Bronchial epithelial cell (primary cell): ENCODE measurements at regions not wholly inside any gene's neighbourhood (a gene's known extent, or its start where the extent isn't known, plus 50 kb on each side); places are given as distances from the start of the nearest gene placed in this dataset.
A peak's percentile ranks its signal among the peaks of the same experiment; 100 is the strongest.

Experiments used
- DNase-seq: peaks from one replicate; pipeline ENCODE4 v3.0.0-alpha.2; 2010; ENCODE audit warnings: low read depth
- FAIRE-seq: peaks from 2 replicates; lab custom pipeline; 2011; peaks lifted over from hg19 to GRCh38; lab: Jason Lieb, UNC
- H3K27me3 ChIP-seq: 2 replicates; pipeline ENCODE4 v1.5.1; 2011; ENCODE audit warnings: low read length; ENCODE audit not compliant: control insufficient read depth, insufficient read depth
- H3K36me3 ChIP-seq: 2 replicates; pipeline ENCODE4 v1.5.1; 2011; ENCODE audit warnings: low read length; ENCODE audit not compliant: control insufficient read depth, insufficient read depth
- H3K4me3 ChIP-seq: 2 replicates; pipeline ENCODE4 v1.5.1; 2011; ENCODE audit warnings: mild to moderate bottlenecking, low read depth, low read length, control low read depth
- TF ChIP-seq, protein P1 (sequence below): IDR thresholded peaks from 2 replicates; pipeline ENCODE4 v1.5.1; 2011; ENCODE audit warnings: mild to moderate bottlenecking, moderate library complexity, low read length, control low read depth, inconsistent platforms; ENCODE audit not compliant: insufficient read depth, severe bottlenecking

DNA sequence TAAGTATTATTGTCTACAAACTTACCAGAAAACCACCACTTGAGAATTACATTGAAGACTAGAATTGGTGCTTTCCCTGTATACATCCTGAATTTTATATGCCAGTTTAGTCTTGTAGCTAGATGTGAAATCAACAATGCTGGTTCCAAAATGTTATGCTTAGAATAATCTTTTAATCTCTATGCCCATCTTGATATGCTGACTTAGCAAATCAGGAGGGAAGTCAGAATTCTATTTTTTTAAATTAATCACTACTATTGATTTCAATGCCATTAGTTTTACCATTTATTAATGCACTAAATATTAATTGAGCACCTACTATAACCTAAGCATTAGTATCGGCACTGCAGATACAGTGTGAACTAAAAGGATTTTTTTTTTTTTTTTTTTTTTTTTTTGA, 641.6 kb upstream of the ADGRL4 start:
- TF ChIP-seq, protein P1, sequence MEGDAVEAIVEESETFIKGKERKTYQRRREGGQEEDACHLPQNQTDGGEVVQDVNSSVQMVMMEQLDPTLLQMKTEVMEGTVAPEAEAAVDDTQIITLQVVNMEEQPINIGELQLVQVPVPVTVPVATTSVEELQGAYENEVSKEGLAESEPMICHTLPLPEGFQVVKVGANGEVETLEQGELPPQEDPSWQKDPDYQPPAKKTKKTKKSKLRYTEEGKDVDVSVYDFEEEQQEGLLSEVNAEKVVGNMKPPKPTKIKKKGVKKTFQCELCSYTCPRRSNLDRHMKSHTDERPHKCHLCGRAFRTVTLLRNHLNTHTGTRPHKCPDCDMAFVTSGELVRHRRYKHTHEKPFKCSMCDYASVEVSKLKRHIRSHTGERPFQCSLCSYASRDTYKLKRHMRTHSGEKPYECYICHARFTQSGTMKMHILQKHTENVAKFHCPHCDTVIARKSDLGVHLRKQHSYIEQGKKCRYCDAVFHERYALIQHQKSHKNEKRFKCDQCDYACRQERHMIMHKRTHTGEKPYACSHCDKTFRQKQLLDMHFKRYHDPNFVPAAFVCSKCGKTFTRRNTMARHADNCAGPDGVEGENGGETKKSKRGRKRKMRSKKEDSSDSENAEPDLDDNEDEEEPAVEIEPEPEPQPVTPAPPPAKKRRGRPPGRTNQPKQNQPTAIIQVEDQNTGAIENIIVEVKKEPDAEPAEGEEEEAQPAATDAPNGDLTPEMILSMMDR, result no peak
- Histone ChIP-seq H3K36me3 (no peaks in the 10 kb centered on the region), H3K27me3 (no peaks in the 10 kb centered on the region), H3K4me3 (no peak overlapping the region)
- no peak for FAIRE-seq
- DNase-seq, result no peak

DNA sequence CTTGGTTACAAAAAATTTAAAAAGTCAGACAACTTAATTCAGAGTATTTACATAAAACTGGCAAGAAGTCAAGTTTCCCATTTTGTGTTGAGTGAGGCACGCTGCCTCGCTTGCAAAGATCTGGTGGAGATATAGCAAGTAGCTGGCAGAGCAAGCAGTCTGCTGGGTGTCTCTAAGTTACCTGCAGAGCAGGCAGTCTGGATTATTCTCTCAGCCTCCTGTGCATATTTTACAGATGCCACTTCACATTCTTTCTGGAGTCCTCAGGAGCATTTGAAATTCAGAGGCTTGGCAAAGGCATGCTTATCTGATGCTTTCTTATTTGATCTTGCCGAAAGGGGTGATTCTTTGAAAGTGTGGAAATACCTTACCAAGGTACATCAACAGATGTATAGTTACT, 640.4 kb upstream of the ADGRL4 start:
- no peak for DNase-seq
- Histone ChIP-seq H3K4me3 (no peak overlapping the region), H3K36me3 (no peaks in the 10 kb centered on the region), H3K27me3 (no peaks in the 10 kb centered on the region)
- TF ChIP-seq, protein P1, result no peak
- no peak for FAIRE-seq

GRCh38 chr1:79638382-79638781, 631.9 kb upstream of the ADGRL4 start:
- DNase-seq (no peak), FAIRE-seq (no peak)
- TF ChIP-seq, protein P1, result no peak
- H3K36me3 ChIP-seq, result no peaks in the 10 kb centered on the region
- no peak overlapping the region for H3K4me3 ChIP-seq
- H3K27me3 ChIP-seq, result no peaks in the 10 kb centered on the region

DNA sequence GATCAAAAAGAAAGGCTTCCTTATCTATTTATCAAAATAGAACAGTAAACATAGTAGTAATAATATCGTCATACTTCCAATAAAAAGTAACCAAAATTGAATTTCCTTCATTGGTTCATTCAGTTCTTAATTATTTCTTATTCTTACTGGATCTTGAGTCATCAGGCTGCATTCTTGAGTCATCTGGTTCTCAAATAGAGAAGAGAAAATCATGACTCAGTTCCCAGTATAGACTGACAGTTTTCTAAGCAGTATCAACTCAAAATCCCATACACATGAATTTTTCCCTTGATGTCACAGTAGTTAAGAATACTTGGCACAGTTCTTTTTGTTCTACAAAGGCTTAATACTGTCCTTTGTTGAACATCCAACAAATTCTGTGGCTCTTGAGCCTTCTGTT, 626.9 kb upstream of the ADGRL4 start:
- FAIRE-seq (no peak), DNase-seq (peak; percentile 70)
- TF ChIP-seq, protein P1, result no peak
- Histone ChIP-seq H3K36me3 (no peaks in the 10 kb centered on the region), H3K27me3 (no peaks in the 10 kb centered on the region), H3K4me3 (no peak overlapping the region)

- TF ChIP-seq, protein P1, result no peak
- H3K4me3 ChIP-seq, result no peak overlapping the region
- no peak for FAIRE-seq
Measured at GRCh38 chr1:79629414-79629813, 622.9 kb upstream of the ADGRL4 start.

DNA sequence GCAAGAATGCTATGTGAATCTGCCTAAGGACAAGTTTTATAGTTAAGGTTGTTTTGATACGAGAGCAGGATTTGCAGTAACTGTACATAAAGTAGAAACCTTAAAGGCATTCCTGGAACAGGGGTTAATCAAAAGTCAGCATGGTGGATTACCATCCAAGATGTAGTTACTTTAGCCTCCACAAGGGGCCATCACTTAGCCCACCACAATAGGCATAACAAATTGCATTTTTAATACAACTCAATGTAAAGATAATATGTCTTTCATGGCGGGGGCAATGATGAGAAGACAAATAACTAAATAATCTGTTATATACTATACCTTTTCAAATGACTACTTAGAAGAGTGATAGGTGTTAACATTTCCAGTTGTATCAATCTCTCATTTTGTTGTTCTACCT, 611.2 kb upstream of the ADGRL4 start:
- TF ChIP-seq, protein P1, result no peak
- Histone ChIP-seq H3K4me3 (no peak overlapping the region), H3K36me3 (no peaks in the 10 kb centered on the region), H3K27me3 (no peaks in the 10 kb centered on the region)
- no peak for DNase-seq
- no peak for FAIRE-seq

More at GRCh38 chr1:79629414-79629813, 622.9 kb upstream of the ADGRL4 start:
- no peak for DNase-seq
- no peaks in the 10 kb centered on the region for H3K36me3 ChIP-seq
- H3K27me3 ChIP-seq, result no peaks in the 10 kb centered on the region
